Epithelial cell of prostate (primary cell): ENCODE measurements at regions not wholly inside any gene's neighbourhood (a gene's known extent, or its start where the extent isn't known, plus 50 kb on each side); places are given as distances from the start of the nearest gene placed in this dataset.
"Not testable (repeated sequence)": the region's sequence is repeated elsewhere in the genome, so short reads cannot be mapped to it uniquely, and the experiment has no call there.

Experiments used
- DNase-seq: peaks from one replicate; pipeline ENCODE4 v3.0.0-alpha.2; 2011; ENCODE audit warnings: low read depth, low spot score
- H3K27ac ChIP-seq: fragments of 450-650 bp; 2 replicates; pipeline ENCODE4 v1.5.1; 2017; ENCODE audit warnings: mild to moderate bottlenecking

GRCh38 chr20:48448666-48449600 is 378.9 kb downstream of the PREX1 start:
- H3K27ac ChIP-seq: no peak overlapping the region
- no peak for DNase-seq

DNA sequence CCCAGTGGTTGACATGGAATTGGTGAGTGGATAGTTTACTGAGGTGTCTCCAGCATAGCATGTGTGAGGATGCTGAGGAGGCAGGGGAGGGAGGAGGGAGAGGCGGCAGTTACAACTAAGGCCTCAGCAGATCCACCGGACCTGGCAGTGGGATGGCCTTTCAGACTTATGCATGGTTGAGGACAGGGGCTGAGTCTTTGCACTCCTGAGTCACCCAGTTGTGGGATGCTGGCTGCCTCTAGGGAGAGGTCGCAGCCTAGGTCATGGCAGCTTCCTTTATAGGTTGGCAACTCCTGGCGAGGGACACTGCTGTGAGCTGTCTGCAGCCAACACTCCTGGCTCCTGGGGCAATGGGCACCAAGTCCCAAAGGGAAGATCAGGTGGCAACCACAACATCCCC is 380.3 kb downstream of the PREX1 start:
- no peak overlapping the region for H3K27ac ChIP-seq
- no peak for DNase-seq

DNA sequence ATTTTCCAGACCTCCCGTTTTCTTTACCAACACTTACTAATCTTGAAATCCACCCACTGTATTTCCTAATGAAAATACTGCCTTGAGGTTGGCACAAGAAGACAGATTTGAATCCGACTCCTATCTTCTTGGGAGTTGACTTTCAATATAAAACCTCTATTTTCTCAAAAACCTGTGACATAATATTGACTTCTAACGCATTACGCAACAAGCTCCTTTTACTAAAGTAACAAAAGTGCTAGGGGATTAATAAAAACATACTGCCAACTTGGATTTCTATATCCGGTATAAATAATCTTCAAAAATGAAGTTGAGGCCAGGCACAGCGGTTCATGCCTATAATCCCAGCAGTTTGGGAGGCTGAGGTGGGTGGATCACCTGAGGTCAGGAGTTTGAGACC is 382.0 kb downstream of the PREX1 start:
- H3K27ac ChIP-seq: no peak overlapping the region
- no peak for DNase-seq

GRCh38 chr20:48444249-48444648 is 383.6 kb downstream of the PREX1 start:
- no peak for DNase-seq
- no peak overlapping the region for H3K27ac ChIP-seq

- no peak overlapping the region for H3K27ac ChIP-seq
- no peak for DNase-seq
Observed at GRCh38 chr20:48440916-48441315, 386.9 kb downstream of the PREX1 start.

DNA sequence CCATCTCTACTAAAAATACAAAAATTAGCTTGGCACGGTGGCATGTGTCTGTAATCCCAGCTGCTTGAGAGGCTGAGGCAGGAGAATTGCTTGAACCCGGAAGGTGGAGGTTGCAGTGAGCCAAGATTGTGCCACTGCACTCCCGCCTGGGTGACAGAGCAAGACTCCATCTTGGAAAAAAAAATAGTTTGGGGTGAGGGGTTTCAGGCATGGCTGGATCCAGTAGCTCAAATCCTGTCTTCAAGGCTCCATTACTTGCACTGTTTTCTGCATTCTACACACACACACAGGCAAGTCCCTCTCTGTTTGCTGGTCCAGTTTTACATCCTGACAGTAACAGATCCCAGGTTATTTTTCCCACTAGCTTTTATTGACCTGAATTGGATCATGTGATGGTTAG is 387.5 kb downstream of the PREX1 start:
- not testable (repeated sequence) for H3K27ac ChIP-seq, DNase-seq

DNA sequence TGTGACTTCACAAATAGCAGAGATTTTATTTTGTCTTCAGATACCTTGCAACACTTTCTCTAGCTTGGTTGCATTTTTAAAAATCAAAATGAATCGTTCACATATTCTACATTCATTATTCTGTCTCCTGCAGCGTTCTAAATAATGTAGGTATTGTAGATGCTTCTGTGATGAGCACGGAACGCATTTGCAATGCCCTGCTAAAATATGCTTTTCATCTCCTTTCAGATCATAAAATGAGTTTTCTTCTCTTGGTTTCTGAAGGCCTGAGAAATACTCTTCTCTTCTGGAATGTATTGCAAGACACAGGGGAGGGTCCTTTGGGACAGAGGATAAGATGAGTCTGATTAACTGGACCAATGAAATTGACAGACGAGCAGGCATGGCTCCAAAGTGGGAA is 390.7 kb downstream of the PREX1 start:
- no peak for DNase-seq
- H3K27ac ChIP-seq: no peak overlapping the region

DNA sequence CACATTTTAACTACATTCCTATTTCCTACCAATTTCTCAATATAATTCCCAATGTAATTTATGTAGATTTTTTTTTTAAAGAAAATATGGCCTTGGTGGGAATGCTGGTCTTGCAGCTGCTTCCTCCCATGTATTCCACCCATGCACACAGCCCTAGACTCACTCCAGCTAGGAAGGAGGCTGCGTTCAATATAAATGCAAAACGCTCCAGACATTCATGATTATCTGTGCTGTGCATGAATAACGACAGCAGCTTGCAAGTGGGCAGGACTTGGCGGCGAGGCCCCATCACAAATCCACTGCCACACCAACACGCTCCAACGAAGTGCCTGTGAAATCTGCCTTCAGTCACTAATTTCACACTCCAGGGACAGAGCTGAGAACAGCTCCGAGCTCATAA is 391.2 kb downstream of the PREX1 start:
- not testable (repeated sequence) for H3K27ac ChIP-seq, DNase-seq

- H3K27ac ChIP-seq: no peak overlapping the region
- DNase-seq: no peak
Observed at GRCh38 chr20:48433178-48433577, 394.6 kb downstream of the PREX1 start.

- no peak overlapping the region for H3K27ac ChIP-seq
- no peak for DNase-seq
Observed at GRCh38 chr20:48432494-48432832, 395.3 kb downstream of the PREX1 start.

- no peak overlapping the region for H3K27ac ChIP-seq
- DNase-seq: no peak
Observed at GRCh38 chr20:48431653-48432493, 395.9 kb downstream of the PREX1 start.

GRCh38 chr20:48426630-48427029 is 401.2 kb downstream of the PREX1 start:
- no peak overlapping the region for H3K27ac ChIP-seq
- DNase-seq: no peak

DNA sequence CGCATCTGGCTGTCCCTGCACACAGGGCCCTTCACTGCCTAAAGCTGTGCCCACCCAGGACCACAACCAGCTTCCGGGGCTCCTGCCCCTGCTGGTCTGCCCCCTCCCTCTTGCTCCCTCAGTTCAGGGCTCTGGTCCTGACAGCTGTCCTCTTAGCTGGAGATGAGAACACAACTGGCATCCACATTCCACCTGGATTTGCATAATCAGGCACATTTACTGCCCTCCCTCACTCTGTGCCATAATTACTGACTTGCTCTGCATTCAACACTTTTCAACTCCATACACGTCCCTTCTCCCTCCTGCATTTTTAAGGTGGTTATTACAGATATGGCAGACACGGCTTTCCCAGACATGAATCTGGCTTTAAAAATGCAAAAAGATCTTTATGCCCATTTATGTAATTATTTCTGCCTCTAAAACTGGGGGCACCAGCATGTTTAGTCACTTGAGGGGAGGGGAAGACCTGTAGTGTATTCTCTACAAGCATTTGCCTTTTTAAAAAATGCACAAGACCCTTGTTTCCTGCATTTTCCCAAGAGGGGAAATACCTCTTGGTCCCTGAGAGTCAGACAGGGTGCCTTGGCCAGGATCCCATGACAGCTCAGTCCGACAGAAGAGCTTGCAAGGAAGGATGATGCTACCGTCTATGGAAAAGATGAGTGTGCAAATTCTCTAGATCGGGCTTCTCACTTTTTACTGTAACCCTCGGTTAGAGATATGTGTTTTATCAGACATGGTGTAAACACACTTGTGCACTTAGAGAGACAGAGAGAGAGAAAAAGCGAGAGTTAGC is 401.8 kb downstream of the PREX1 start:
- no peak for DNase-seq
- no peak overlapping the region for H3K27ac ChIP-seq

DNA sequence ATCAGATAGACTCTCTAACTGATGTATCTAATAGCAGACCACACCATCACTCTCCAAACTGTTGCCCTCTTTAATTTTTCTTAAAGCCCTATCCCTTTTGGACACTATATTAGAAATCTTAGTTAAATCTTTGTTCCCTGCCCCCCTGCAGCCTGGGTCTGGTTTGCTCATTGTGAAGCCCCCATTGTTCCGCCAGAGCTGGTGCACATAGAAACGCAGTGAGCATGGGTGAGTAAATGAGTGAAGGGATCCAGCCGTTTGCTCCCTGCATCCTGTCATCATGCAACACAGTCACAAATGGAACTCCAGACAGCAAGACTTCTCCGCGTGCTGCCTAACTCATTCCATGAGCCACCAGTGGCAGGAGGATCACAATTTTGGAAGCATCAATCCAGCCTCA is 402.5 kb downstream of the PREX1 start:
- DNase-seq: no peak
- no peak overlapping the region for H3K27ac ChIP-seq

DNA sequence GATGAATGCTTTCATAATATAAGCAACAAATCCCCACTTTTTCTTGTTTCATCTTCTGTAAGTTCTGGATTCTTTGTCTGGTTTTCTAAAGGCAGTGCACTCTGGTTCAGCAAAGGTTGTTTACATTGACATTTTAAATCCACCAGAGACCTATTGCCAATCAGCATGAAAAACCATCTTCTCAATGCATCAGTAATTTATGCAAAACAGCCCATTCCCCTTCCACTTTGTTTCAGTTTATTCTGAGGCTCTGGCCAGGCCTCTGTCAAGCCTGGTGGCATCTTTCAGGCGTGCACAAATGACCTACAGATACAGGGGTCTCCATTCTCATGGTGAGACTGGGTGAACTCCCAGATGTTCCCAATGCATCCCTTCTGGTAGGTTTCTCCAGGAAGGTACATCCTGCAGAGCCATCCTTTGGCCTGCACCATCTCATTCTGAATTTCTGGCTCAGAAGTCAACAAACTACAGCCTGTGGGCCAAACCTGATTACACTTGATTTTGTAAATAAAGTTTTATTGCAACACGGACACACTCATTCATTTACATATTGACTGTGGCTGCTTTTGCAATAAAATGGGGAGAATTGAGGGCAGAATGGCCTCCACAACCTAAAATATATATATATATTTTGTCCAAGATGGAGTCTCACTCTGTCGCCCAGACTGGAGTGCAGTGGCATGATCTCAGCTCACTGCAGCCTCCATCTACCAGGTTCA is 405.4 kb downstream of the PREX1 start:
- no peak overlapping the region for H3K27ac ChIP-seq
- no peak for DNase-seq

DNA sequence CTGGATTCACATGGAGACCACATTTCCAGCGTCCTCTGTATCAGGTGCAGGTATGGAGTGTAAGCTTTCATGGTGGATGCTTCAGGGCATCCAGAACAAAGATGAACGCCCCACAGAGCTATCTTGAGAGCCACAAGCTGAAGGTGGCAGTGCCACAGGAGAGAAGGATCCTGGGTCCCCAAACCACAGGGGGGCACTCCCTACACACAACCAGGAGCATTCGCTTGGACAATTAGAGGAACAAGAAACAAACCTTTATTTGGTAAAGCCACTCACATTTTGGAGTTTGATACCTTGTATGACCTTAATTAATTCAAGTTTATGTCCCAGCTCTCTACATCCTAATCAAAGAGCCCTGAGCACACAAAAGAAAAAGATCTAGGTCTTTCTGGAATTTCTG is 406.3 kb downstream of the PREX1 start:
- DNase-seq: no peak
- H3K27ac ChIP-seq: no peak overlapping the region

- H3K27ac ChIP-seq: no peak overlapping the region
- DNase-seq: no peak
Observed at GRCh38 chr20:48420176-48420575, 407.6 kb downstream of the PREX1 start.

DNA sequence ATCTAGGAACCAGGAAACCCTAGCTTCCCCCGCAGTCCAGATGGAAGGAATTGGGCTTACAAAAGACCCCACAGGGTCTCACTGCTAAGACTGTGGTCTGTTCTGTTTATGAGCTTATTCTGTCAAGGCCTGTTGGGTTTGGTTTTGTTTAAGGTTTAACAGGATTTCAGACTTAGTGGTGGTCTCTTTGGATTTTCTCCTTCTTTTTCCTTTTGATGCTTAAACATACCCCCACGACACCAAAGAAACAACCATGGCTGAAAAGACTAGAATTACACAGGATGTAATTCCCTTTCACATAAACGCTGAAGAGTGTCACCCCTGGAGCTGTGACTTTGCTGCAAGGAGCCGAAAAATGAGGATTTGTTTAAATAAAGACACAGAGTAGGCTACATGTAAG is 408.6 kb downstream of the PREX1 start:
- H3K27ac ChIP-seq: no peak overlapping the region
- no peak for DNase-seq

- no peak for DNase-seq
- no peak overlapping the region for H3K27ac ChIP-seq
Observed at GRCh38 chr20:48416002-48416401, 411.8 kb downstream of the PREX1 start.

GRCh38 chr20:48414786-48415185 is 413.0 kb downstream of the PREX1 start:
- DNase-seq: no peak
- no peak overlapping the region for H3K27ac ChIP-seq
